ENCODE measurements at regions not wholly inside any gene's neighbourhood (a gene's known extent, or its start where the extent isn't known, plus 50 kb on each side); places are given as distances from the start of the nearest gene placed in this dataset.

GRCh38 chr18:43465483-43465882 lies 188.2 kb upstream of the SYT4 start:
- no peaks in the 10 kb centered on the region for H3K36me3 ChIP-seq (ENCODE audit: control insufficient read depth in 3 of 3, insufficient read depth in 3 of 3, low read length in 3 of 3)
- no peak overlapping the region for H3K27ac ChIP-seq (ENCODE audit: low read depth, low read length)
- no peaks in the 10 kb centered on the region for H3K4me1 ChIP-seq (ENCODE audit: control insufficient read depth in 3 of 3, insufficient read depth in 3 of 3, low read length in 3 of 3)
- no peaks in the 10 kb centered on the region for H3K27me3 ChIP-seq (ENCODE audit: control insufficient read depth in 3 of 3, insufficient read depth in 3 of 3, low read length in 3 of 3)
- H3K9me3 ChIP-seq (ENCODE audit: control insufficient read depth in 3 of 3, low read length in 3 of 3) = peaks cover 0 to 3% (median 2%) of the 10 kb centered on the region in 3 donors
- no peak overlapping the region for H3K9ac ChIP-seq (ENCODE audit: low read depth in 1 of 3, low read length in 3 of 3)
- no peak overlapping the region for H3K4me3 ChIP-seq (ENCODE audit: low read length in 3 of 3)

- Histone ChIP-seq H3K36me3 (ENCODE audit: control insufficient read depth in 3 of 3, insufficient read depth in 3 of 3, low read length in 3 of 3) (no peaks in the 10 kb centered on the region), H3K9ac (ENCODE audit: low read depth in 1 of 3, low read length in 3 of 3) (no peak overlapping the region), H3K27me3 (ENCODE audit: control insufficient read depth in 3 of 3, insufficient read depth in 3 of 3, low read length in 3 of 3) (no peaks in the 10 kb centered on the region), H3K27ac (ENCODE audit: low read depth, low read length) (no peak overlapping the region), H3K4me3 (ENCODE audit: low read length in 3 of 3) (no peak overlapping the region), H3K4me1 (ENCODE audit: control insufficient read depth in 3 of 3, insufficient read depth in 3 of 3, low read length in 3 of 3) (no peaks in the 10 kb centered on the region), H3K9me3 (ENCODE audit: control insufficient read depth in 3 of 3, low read length in 3 of 3) (no peaks in the 10 kb centered on the region)
Observed at GRCh38 chr18:43471873-43472272, 194.6 kb upstream of the SYT4 start.

DNA sequence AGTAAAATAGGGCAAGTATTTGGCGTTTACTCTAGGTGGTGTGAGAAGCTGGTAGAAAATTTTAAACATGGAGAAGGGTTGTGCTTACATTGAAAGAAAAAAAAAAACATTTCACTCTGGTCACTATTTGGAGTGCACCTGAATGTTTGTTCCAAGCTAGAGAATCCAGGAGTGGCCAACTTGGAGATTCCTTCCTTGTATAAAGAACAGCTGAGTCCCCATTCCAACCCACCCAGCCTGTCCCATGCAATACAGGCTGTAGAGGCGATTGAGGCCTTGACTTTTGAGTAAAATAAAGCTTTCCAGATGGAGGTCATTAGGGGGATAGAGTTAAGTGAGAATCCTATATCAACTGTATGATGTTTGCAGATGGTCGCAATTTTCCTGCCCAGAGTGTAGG lies 203.8 kb upstream of the SYT4 start:
- Histone ChIP-seq H3K27ac (ENCODE audit: low read depth, low read length) (no peak overlapping the region), H3K36me3 (ENCODE audit: control insufficient read depth in 3 of 3, insufficient read depth in 3 of 3, low read length in 3 of 3) (no peaks in the 10 kb centered on the region), H3K27me3 (ENCODE audit: control insufficient read depth in 3 of 3, insufficient read depth in 3 of 3, low read length in 3 of 3) (peaks cover 0 to 2% (median 0%) of the 10 kb centered on the region in 3 donors), H3K4me3 (ENCODE audit: low read length in 3 of 3) (no peak overlapping the region), H3K9me3 (ENCODE audit: control insufficient read depth in 3 of 3, low read length in 3 of 3) (no peaks in the 10 kb centered on the region), H3K4me1 (ENCODE audit: control insufficient read depth in 3 of 3, insufficient read depth in 3 of 3, low read length in 3 of 3) (no peaks in the 10 kb centered on the region), H3K9ac (ENCODE audit: low read depth in 1 of 3, low read length in 3 of 3) (no peak overlapping the region)

DNA sequence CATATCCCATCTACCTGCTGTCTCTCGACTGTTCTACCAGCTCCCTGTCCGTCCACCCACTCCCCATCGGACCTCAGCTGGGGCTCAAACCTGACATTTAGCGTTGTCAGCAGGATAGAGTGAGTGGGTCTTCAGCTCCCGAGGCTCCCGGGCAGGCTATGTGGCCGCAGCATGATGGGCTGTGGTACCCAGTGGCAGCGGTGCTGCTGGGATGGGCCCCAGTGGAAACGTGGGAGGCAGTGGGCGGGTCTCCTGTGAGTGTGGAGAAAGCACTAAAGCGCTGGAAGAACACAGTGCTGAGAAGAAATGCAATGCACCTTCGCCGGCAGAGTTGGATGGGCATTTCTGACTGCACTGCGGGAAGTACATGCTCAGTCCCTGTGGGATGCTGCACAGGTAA lies 204.8 kb upstream of the SYT4 start:
- Histone ChIP-seq H3K9me3 (ENCODE audit: control insufficient read depth in 3 of 3, low read length in 3 of 3) (peaks cover 0 to 5% (median 3%) of the 10 kb centered on the region in 3 donors), H3K4me1 (ENCODE audit: control insufficient read depth in 3 of 3, insufficient read depth in 3 of 3, low read length in 3 of 3) (no peaks in the 10 kb centered on the region), H3K9ac (ENCODE audit: low read depth in 1 of 3, low read length in 3 of 3) (no peak overlapping the region), H3K27me3 (ENCODE audit: control insufficient read depth in 3 of 3, insufficient read depth in 3 of 3, low read length in 3 of 3) (peaks cover 0 to 2% (median 0%) of the 10 kb centered on the region in 3 donors), H3K27ac (ENCODE audit: low read depth, low read length) (no peak overlapping the region), H3K4me3 (ENCODE audit: low read length in 3 of 3) (no peak overlapping the region), H3K36me3 (ENCODE audit: control insufficient read depth in 3 of 3, insufficient read depth in 3 of 3, low read length in 3 of 3) (no peaks in the 10 kb centered on the region)

DNA sequence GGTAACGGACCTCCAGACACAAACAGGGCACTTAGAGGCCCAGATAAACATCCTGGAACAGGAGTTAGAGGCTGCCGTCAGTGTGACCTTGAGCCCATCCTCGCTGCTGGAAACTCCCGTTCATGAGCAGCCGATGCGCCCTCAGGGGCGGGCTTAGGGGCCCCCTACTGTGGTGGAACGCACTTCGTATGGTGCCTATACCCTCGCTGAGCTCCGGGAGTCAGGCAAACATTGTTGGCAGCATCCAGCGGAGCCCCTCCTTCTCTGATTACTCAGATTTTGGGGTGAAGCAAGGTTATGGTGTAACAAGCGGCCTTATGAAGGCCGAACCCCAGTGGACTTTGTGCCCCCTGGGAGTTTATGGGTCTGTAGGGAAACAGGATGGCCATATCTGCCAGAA lies 205.3 kb upstream of the SYT4 start:
- H3K9me3 ChIP-seq (ENCODE audit: control insufficient read depth in 3 of 3, low read length in 3 of 3) = peaks cover 0 to 5% (median 3%) of the 10 kb centered on the region in 3 donors
- H3K36me3 ChIP-seq (ENCODE audit: control insufficient read depth in 3 of 3, insufficient read depth in 3 of 3, low read length in 3 of 3) = no peaks in the 10 kb centered on the region
- no peak overlapping the region for H3K9ac ChIP-seq (ENCODE audit: low read depth in 1 of 3, low read length in 3 of 3)
- peaks cover 0 to 2% (median 0%) of the 10 kb centered on the region in 3 donors for H3K27me3 ChIP-seq (ENCODE audit: control insufficient read depth in 3 of 3, insufficient read depth in 3 of 3, low read length in 3 of 3)
- H3K4me3 ChIP-seq (ENCODE audit: low read length in 3 of 3) = no peak overlapping the region
- H3K4me1 ChIP-seq (ENCODE audit: control insufficient read depth in 3 of 3, insufficient read depth in 3 of 3, low read length in 3 of 3) = no peaks in the 10 kb centered on the region
- H3K27ac ChIP-seq (ENCODE audit: low read depth, low read length) = no peak overlapping the region

- no peaks in the 10 kb centered on the region for H3K4me1 ChIP-seq (ENCODE audit: control insufficient read depth in 3 of 3, insufficient read depth in 3 of 3, low read length in 3 of 3)
- peaks cover 0 to 2% (median 0%) of the 10 kb centered on the region in 3 donors for H3K27me3 ChIP-seq (ENCODE audit: control insufficient read depth in 3 of 3, insufficient read depth in 3 of 3, low read length in 3 of 3)
- H3K9ac ChIP-seq (ENCODE audit: low read depth in 1 of 3, low read length in 3 of 3) = no peak overlapping the region
- peaks cover 0 to 5% (median 3%) of the 10 kb centered on the region in 3 donors for H3K9me3 ChIP-seq (ENCODE audit: control insufficient read depth in 3 of 3, low read length in 3 of 3)
- H3K36me3 ChIP-seq (ENCODE audit: control insufficient read depth in 3 of 3, insufficient read depth in 3 of 3, low read length in 3 of 3) = no peaks in the 10 kb centered on the region
- H3K4me3 ChIP-seq (ENCODE audit: low read length in 3 of 3) = no peak overlapping the region
- no peak overlapping the region for H3K27ac ChIP-seq (ENCODE audit: low read depth, low read length)
Observed at GRCh38 chr18:43484710-43485109, 207.4 kb upstream of the SYT4 start.

DNA sequence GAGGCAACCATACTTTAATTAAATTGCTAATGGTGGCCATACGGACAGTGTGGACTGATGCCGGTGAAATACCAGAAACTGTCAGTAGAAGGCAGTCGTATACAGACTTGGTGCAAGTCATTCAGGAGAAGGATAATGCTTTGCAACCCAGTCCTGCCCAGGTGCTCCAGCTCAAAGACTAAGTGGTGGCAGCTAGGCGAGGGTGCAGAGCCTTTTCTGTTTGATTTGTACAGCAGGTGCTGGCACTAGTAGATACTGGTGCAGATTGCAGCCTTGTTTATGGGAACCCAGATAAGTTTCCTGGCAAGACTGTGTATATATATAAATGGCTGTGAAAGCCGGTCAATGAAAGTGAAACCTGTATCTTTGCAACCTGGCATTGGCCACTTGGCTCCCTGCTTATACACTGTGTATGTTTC lies 208.3 kb upstream of the SYT4 start:
- H3K4me1 ChIP-seq (ENCODE audit: control insufficient read depth in 3 of 3, insufficient read depth in 3 of 3, low read length in 3 of 3) = no peaks in the 10 kb centered on the region
- no peak overlapping the region for H3K4me3 ChIP-seq (ENCODE audit: low read length in 3 of 3)
- H3K9me3 ChIP-seq (ENCODE audit: control insufficient read depth in 3 of 3, low read length in 3 of 3) = peaks cover 0 to 5% (median 3%) of the 10 kb centered on the region in 3 donors
- H3K27me3 ChIP-seq (ENCODE audit: control insufficient read depth in 3 of 3, insufficient read depth in 3 of 3, low read length in 3 of 3) = peaks cover 0 to 2% (median 0%) of the 10 kb centered on the region in 3 donors
- no peaks in the 10 kb centered on the region for H3K36me3 ChIP-seq (ENCODE audit: control insufficient read depth in 3 of 3, insufficient read depth in 3 of 3, low read length in 3 of 3)
- no peak overlapping the region for H3K27ac ChIP-seq (ENCODE audit: low read depth, low read length)
- H3K9ac ChIP-seq (ENCODE audit: low read depth in 1 of 3, low read length in 3 of 3) = no peak overlapping the region

DNA sequence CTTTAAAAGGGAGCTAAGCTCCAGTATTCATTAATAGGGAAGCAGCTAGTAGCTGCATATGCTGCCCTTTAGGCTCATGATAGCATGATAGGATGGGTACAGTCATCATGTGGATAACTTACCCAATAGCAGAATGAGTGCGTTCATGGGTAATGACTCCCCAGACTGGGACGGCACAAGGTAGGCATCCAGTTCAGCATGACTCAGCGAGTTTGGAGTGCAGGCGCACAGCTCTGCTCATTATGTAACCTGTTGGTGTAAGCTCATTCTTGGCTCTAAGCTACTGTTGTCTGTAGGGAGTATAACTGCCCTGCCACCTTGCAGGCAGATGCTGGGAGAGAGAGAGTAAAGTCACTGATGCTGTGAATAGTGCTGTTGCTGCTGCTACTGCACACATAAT lies 209.2 kb upstream of the SYT4 start:
- no peak overlapping the region for H3K9ac ChIP-seq (ENCODE audit: low read depth in 1 of 3, low read length in 3 of 3)
- H3K36me3 ChIP-seq (ENCODE audit: control insufficient read depth in 3 of 3, insufficient read depth in 3 of 3, low read length in 3 of 3) = no peaks in the 10 kb centered on the region
- H3K9me3 ChIP-seq (ENCODE audit: control insufficient read depth in 3 of 3, low read length in 3 of 3) = peaks cover 0 to 5% (median 3%) of the 10 kb centered on the region in 3 donors
- peaks cover 0 to 2% (median 0%) of the 10 kb centered on the region in 3 donors for H3K27me3 ChIP-seq (ENCODE audit: control insufficient read depth in 3 of 3, insufficient read depth in 3 of 3, low read length in 3 of 3)
- no peaks in the 10 kb centered on the region for H3K4me1 ChIP-seq (ENCODE audit: control insufficient read depth in 3 of 3, insufficient read depth in 3 of 3, low read length in 3 of 3)
- no peak overlapping the region for H3K4me3 ChIP-seq (ENCODE audit: low read length in 3 of 3)
- no peak overlapping the region for H3K27ac ChIP-seq (ENCODE audit: low read depth, low read length)

- Histone ChIP-seq H3K27ac (ENCODE audit: low read depth, low read length) (no peak overlapping the region), H3K9ac (ENCODE audit: low read depth in 1 of 3, low read length in 3 of 3) (no peak overlapping the region), H3K9me3 (ENCODE audit: control insufficient read depth in 3 of 3, low read length in 3 of 3) (no peaks in the 10 kb centered on the region), H3K4me3 (ENCODE audit: low read length in 3 of 3) (no peak overlapping the region), H3K4me1 (ENCODE audit: control insufficient read depth in 3 of 3, insufficient read depth in 3 of 3, low read length in 3 of 3) (no peaks in the 10 kb centered on the region), H3K27me3 (ENCODE audit: control insufficient read depth in 3 of 3, insufficient read depth in 3 of 3, low read length in 3 of 3) (no peaks in the 10 kb centered on the region), H3K36me3 (ENCODE audit: control insufficient read depth in 3 of 3, insufficient read depth in 3 of 3, low read length in 3 of 3) (no peaks in the 10 kb centered on the region)
Observed at GRCh38 chr18:43501099-43501498, 223.8 kb upstream of the SYT4 start.

GRCh38 chr18:43506935-43507334 lies 229.6 kb upstream of the SYT4 start:
- no peaks in the 10 kb centered on the region for H3K4me1 ChIP-seq (ENCODE audit: control insufficient read depth in 3 of 3, insufficient read depth in 3 of 3, low read length in 3 of 3)
- peaks cover 0 to 6% (median 2%) of the 10 kb centered on the region in 3 donors for H3K9me3 ChIP-seq (ENCODE audit: control insufficient read depth in 3 of 3, low read length in 3 of 3)
- H3K27ac ChIP-seq (ENCODE audit: low read depth, low read length) = no peak overlapping the region
- no peaks in the 10 kb centered on the region for H3K36me3 ChIP-seq (ENCODE audit: control insufficient read depth in 3 of 3, insufficient read depth in 3 of 3, low read length in 3 of 3)
- no peak overlapping the region for H3K9ac ChIP-seq (ENCODE audit: low read depth in 1 of 3, low read length in 3 of 3)
- no peaks in the 10 kb centered on the region for H3K27me3 ChIP-seq (ENCODE audit: control insufficient read depth in 3 of 3, insufficient read depth in 3 of 3, low read length in 3 of 3)
- no peak overlapping the region for H3K4me3 ChIP-seq (ENCODE audit: low read length in 3 of 3)

All from skeletal muscle tissue (tissue), 3 donors.